ENCODE measurements at regions not wholly inside any gene's neighbourhood (a gene's known extent, or its start where the extent isn't known, plus 50 kb on each side); places are given as distances from the start of the nearest gene placed in this dataset.

- TF ChIP-seq ELF1 (IDR thresholded peaks at IDR 0.05; ENCODE audit: borderline replicate concordance, low read depth) = no peak
- TF ChIP-seq EZH2phosphoT487 (IDR thresholded peaks at IDR 0.05; ENCODE audit: borderline replicate concordance) = no peak
- TF ChIP-seq SRF (IDR thresholded peaks at IDR 0.05; ENCODE audit: low read depth) = no peak
- TF ChIP-seq POLR2A (IDR thresholded peaks at IDR 0.05; ENCODE audit: borderline replicate concordance, extremely low read depth, insufficient read depth, insufficient read length) = no peak
- TF ChIP-seq EZH2 (IDR thresholded peaks at IDR 0.05) = no peak
- no peak for TF ChIP-seq SP1 (IDR thresholded peaks at IDR 0.05; ENCODE audit: low read depth)
- TF ChIP-seq SIN3A (IDR thresholded peaks at IDR 0.05; ENCODE audit: low read depth) = no peak
- no peak for TF ChIP-seq RAD21 (IDR thresholded peaks at IDR 0.05; ENCODE audit: low read depth)
- TF ChIP-seq ZNF274 (IDR thresholded peaks at IDR 0.05; ENCODE audit: low read depth, low read length) = no peak
- TF ChIP-seq, protein P1, sequence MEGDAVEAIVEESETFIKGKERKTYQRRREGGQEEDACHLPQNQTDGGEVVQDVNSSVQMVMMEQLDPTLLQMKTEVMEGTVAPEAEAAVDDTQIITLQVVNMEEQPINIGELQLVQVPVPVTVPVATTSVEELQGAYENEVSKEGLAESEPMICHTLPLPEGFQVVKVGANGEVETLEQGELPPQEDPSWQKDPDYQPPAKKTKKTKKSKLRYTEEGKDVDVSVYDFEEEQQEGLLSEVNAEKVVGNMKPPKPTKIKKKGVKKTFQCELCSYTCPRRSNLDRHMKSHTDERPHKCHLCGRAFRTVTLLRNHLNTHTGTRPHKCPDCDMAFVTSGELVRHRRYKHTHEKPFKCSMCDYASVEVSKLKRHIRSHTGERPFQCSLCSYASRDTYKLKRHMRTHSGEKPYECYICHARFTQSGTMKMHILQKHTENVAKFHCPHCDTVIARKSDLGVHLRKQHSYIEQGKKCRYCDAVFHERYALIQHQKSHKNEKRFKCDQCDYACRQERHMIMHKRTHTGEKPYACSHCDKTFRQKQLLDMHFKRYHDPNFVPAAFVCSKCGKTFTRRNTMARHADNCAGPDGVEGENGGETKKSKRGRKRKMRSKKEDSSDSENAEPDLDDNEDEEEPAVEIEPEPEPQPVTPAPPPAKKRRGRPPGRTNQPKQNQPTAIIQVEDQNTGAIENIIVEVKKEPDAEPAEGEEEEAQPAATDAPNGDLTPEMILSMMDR (IDR thresholded peaks at IDR 0.05 in 2 of 3, conservative IDR thresholded peaks at IDR 0.05 in 1 of 3; ENCODE audit: borderline replicate concordance in 1 of 3, insufficient read depth in 1 of 3, low read depth in 2 of 3, low read length in 2 of 3) = no peak
- no peak for TF ChIP-seq MAX (IDR thresholded peaks at IDR 0.05)
- TF ChIP-seq POLR2AphosphoS5 (IDR thresholded peaks at IDR 0.05; ENCODE audit: low read depth, low read length) = no peak
- TF ChIP-seq, protein P2, sequence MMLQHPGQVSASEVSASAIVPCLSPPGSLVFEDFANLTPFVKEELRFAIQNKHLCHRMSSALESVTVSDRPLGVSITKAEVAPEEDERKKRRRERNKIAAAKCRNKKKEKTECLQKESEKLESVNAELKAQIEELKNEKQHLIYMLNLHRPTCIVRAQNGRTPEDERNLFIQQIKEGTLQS (IDR thresholded peaks at IDR 0.05) = no peak
- no peak for TF ChIP-seq YY1 (IDR thresholded peaks at IDR 0.05; ENCODE audit: extremely low read depth, insufficient replicate concordance, low read depth, low read length)
- TF ChIP-seq EGR1 (IDR thresholded peaks at IDR 0.05; ENCODE audit: low read depth) = no peak
- no peak for TF ChIP-seq FOSL1 (IDR thresholded peaks at IDR 0.05; ENCODE audit: low read depth)
- Histone ChIP-seq H3K9me3 (ENCODE audit: control insufficient read depth in 1 of 2, insufficient read depth in 1 of 2, low read depth in 1 of 2, low read length in 2 of 2) (no peaks in the 10 kb centered on the region), H3K79me2 (ENCODE audit: insufficient read depth, low read length) (no peaks in the 10 kb centered on the region), H3K27me3 (ENCODE audit: insufficient read depth, low read length) (no peaks in the 10 kb centered on the region), H2AFZ (ENCODE audit: low read depth, low read length, poor library complexity, severe bottlenecking) (no peak overlapping the region), H4K20me1 (ENCODE audit: insufficient read depth) (no peaks in the 10 kb centered on the region), H3K4me3 (replicated peaks in 1 of 2; ENCODE audit: low read depth in 1 of 2, low read length in 2 of 2) (no peak overlapping the region), H3K4me2 (ENCODE audit: low read length) (no peak overlapping the region), H3K36me3 (ENCODE audit: control insufficient read depth in 1 of 2, insufficient read depth in 2 of 2, low read length in 2 of 2) (no peaks in the 10 kb centered on the region), H3K9me2 (ENCODE audit: insufficient read depth) (no peaks in the 10 kb centered on the region), H3K27ac (ENCODE audit: low read depth, low read length) (no peak overlapping the region), H3K4me1 (ENCODE audit: control insufficient read depth in 1 of 2, insufficient read depth in 2 of 2, low read length in 2 of 2) (no peaks in the 10 kb centered on the region), H3K9ac (ENCODE audit: low read length) (no peak overlapping the region)
- RAD21 ChIA-PET (ENCODE audit: low non-redundant PET in 1 of 2, low total read pairs in 2 of 2, uncharacterized antibody in 2 of 2, unreplicated experiment in 2 of 2) = no interaction called here
- ATAC-seq (no peak), DNase-seq (ENCODE audit: low read depth, low spot score) (no peak)
- BruUV-seq (replicated peaks) = no TSS peak
- POLR2A ChIA-PET = no interaction called here
- CTCF ChIA-PET = no interaction called here
- intact Hi-C loops (cut with micrococcal nuclease) = no loop called here
Measured at GRCh38 chr14:46788994-46789393, 137.4 kb upstream of the RPL10L start.
